ENCODE measurements at regions not wholly inside any gene's neighbourhood (a gene's known extent, or its start where the extent isn't known, plus 50 kb on each side); places are given as distances from the start of the nearest gene placed in this dataset.
A peak's percentile ranks its signal among the peaks of the same experiment; 100 is the strongest.

DNA sequence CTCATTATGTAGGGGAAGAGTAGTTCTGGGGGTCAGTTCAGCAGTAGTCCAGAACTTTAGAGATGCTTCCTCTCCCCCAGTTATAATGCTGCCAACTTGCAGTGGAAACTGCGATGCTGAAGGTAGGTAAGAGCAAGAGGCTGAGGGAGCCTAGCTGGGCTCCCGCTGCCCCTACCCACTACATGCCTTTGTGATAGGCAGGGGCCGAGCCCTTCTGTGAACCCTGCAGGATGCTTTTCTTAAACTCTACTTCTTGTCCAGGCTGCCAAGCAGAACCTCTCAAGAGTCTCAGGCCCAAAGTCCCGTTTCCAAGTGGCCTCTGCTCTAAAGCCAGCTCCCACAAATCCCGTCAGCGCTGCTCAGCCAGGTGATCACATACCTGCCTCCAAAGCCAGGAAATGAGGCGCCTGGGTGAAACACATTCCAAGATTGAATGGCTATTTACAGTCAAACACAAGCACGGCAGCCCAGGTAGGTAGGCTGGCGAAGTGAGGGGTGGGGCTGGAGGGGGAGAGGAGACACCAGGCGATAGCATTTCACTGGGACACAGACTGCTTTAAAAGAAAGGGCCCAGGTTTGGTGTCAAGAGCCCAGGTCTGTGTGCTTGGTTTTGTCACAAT lies 150.7 kb downstream of the CD24 start:
- H3K4me2 ChIP-seq (ENCODE audit: insufficient read depth, insufficient read length, low read length) = no peak overlapping the region
- Mint-ChIP-seq H3K4me1 (peaks cover 23 to 33% of the 10 kb centered on the region in 2 experiments), H3K4me3 (no peak overlapping the region; a peak in 1 of 5 replicates), H3K36me3 (ENCODE audit: insufficient read depth in 1 of 3, low read depth in 3 of 3) (peaks cover 0 to 16% (median 0%) of the 10 kb centered on the region in 3 experiments; a peak in 5 of 7 replicates), H3K9me3 (peaks cover 0 to 19% of the 10 kb centered on the region in 2 experiments; a peak in 4 of 5 replicates), H3K27ac (peak overlapping the region; percentile 87 to 99 (median 91)), H3K27me3 (ENCODE audit: low read depth) (no peaks in the 10 kb centered on the region; the same call in 1 of the 2 replicates)
- no peak overlapping the region for H2BK5ac ChIP-seq (ENCODE audit: insufficient read length, low read length)
- peak overlapping the region; percentile 46 for H3K18ac ChIP-seq (ENCODE audit: insufficient read length, low read depth, low read length)
- H3K79me1 ChIP-seq (ENCODE audit: insufficient read depth, low read depth, low read length, poor library complexity, severe bottlenecking) = no peaks in the 10 kb centered on the region
- peak; percentile 91 for DNase-seq
- H4K8ac ChIP-seq (replicated peaks; ENCODE audit: insufficient read length, low read depth, low read length) = no peak overlapping the region
- H2BK20ac ChIP-seq (ENCODE audit: low read depth, low read length, poor library complexity, severe bottlenecking) = no peak overlapping the region
- no peak overlapping the region for H3T11ph ChIP-seq (ENCODE audit: low read length)
- TF ChIP-seq, protein P1, sequence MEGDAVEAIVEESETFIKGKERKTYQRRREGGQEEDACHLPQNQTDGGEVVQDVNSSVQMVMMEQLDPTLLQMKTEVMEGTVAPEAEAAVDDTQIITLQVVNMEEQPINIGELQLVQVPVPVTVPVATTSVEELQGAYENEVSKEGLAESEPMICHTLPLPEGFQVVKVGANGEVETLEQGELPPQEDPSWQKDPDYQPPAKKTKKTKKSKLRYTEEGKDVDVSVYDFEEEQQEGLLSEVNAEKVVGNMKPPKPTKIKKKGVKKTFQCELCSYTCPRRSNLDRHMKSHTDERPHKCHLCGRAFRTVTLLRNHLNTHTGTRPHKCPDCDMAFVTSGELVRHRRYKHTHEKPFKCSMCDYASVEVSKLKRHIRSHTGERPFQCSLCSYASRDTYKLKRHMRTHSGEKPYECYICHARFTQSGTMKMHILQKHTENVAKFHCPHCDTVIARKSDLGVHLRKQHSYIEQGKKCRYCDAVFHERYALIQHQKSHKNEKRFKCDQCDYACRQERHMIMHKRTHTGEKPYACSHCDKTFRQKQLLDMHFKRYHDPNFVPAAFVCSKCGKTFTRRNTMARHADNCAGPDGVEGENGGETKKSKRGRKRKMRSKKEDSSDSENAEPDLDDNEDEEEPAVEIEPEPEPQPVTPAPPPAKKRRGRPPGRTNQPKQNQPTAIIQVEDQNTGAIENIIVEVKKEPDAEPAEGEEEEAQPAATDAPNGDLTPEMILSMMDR (conservative IDR thresholded peaks at IDR 0.05) = no peak
- H2AK5ac ChIP-seq (ENCODE audit: insufficient read length, low read length) = no peak overlapping the region
- no peak overlapping the region for H3K4ac ChIP-seq (ENCODE audit: low read depth, low read length)
- no peaks in the 10 kb centered on the region for H3K79me2 ChIP-seq (ENCODE audit: insufficient read depth, low read length)
- H3K4me1 ChIP-seq (ENCODE audit: insufficient read depth, low read length) = no peaks in the 10 kb centered on the region; the same call in 1 of the 2 replicates
- H4K20me1 ChIP-seq (ENCODE audit: control insufficient read depth, insufficient read depth, insufficient read length) = no peaks in the 10 kb centered on the region
- no peak overlapping the region for H2BK12ac ChIP-seq (ENCODE audit: insufficient read length, low read depth, low read length)
- peak overlapping the region; percentile 82; the same call in 1 of the 2 replicates for H3K14ac ChIP-seq (ENCODE audit: insufficient read depth, low read length)
- H3K9ac ChIP-seq (ENCODE audit: extremely low read depth, insufficient read length, low read length) = no peak overlapping the region
- no peak overlapping the region for H2AFZ ChIP-seq (ENCODE audit: low read length)
- no peak overlapping the region for H2BK120ac ChIP-seq (ENCODE audit: low read depth, low read length, poor library complexity, severe bottlenecking)
- H3K23me2 ChIP-seq (ENCODE audit: insufficient read length, low read depth, low read length, poor library complexity, severe bottlenecking) = no peaks in the 10 kb centered on the region
- WGBS (ENCODE audit: extremely low coverage, insufficient read length, low lambda C conversion rate) = no CpG with 5 or more reads among the region's 10 CpGs
- H3K27ac ChIP-seq (ENCODE audit: insufficient read length, low read depth, low read length) = no peak overlapping the region
- no peak overlapping the region for H3K56ac ChIP-seq (ENCODE audit: insufficient read length, low read depth, low read length)
- no peaks in the 10 kb centered on the region for H3K27me3 ChIP-seq (ENCODE audit: insufficient read depth, low read length)
- H3K23ac ChIP-seq (ENCODE audit: insufficient read length, low read depth, low read length) = no peak overlapping the region
- H3K9me3 ChIP-seq (ENCODE audit: control insufficient read depth, low read depth, low read length) = no peaks in the 10 kb centered on the region
- no peak overlapping the region for H4K91ac ChIP-seq (ENCODE audit: insufficient read length, low read depth, low read length)
- H2BK15ac ChIP-seq (ENCODE audit: low read depth, low read length) = no peak overlapping the region
- H4K5ac ChIP-seq (ENCODE audit: insufficient read length, low read depth, low read length) = no peak overlapping the region

All from H9 (cell line).